Lower lobe of right lung (tissue), 2 donors: ENCODE measurements at regions not wholly inside any gene's neighbourhood (a gene's known extent, or its start where the extent isn't known, plus 50 kb on each side); places are given as distances from the start of the nearest gene placed in this dataset.

Source experiments
- ATAC-seq, 2 donors: fragments of 200-7000 bp; cut with Tn5 transposase; one replicate each; pipeline ENCODE4 v1.9.1; 2020 to 2022; ENCODE audit warnings: mild to moderate bottlenecking in 2 of 2, moderate library complexity in 2 of 2
- DNase-seq: peaks from one replicate; pipeline ENCODE4 v3.0.0-alpha.2; 2020
- H3K27ac ChIP-seq: fragments of 200-600 bp; one replicate; pipeline ENCODE4 v1.8.0; 2022
- H3K27me3 ChIP-seq: fragments of 200-600 bp; one replicate; pipeline ENCODE4 v1.8.0; 2022; ENCODE audit warnings: low read depth
- H3K36me3 ChIP-seq: fragments of 200-600 bp; one replicate; pipeline ENCODE4 v1.8.0; 2022; ENCODE audit warnings: mild to moderate bottlenecking
- H3K4me1 ChIP-seq: fragments of 200-600 bp; one replicate; pipeline ENCODE4 v1.8.0; 2022
- H3K4me3 ChIP-seq: fragments of 200-600 bp; one replicate; pipeline ENCODE4 v1.8.0; 2022; ENCODE audit warnings: mild to moderate bottlenecking
- H3K9me3 ChIP-seq: fragments of 200-600 bp; one replicate; pipeline ENCODE4 v1.8.0; 2022
- intact Hi-C: fragments of 100-400 bp; cut with DNase I; formaldehyde crosslinking; loops from one replicate; pipeline ENCODE4 v1.11.0; 2022
- TF ChIP-seq, protein P1 (sequence below): fragments of 200-600 bp; IDR thresholded peaks from one replicate; pipeline ENCODE4 v1.8.0; 2022; ENCODE audit warnings: antibody characterized with exemption, mild to moderate bottlenecking
- donor health status: DM: no; HTN: yes; CAD: no; lungs with severe emphysema.

- ATAC-seq (no peak), DNase-seq (no peak)
- intact Hi-C loops = no loop called here
- Histone ChIP-seq H3K36me3 (no peaks in the 10 kb centered on the region), H3K4me1 (peaks cover 23% of the 10 kb centered on the region), H3K27ac (no peak overlapping the region), H3K27me3 (peaks cover 31% of the 10 kb centered on the region), H3K4me3 (no peak overlapping the region), H3K9me3 (no peaks in the 10 kb centered on the region)
- TF ChIP-seq, protein P1, sequence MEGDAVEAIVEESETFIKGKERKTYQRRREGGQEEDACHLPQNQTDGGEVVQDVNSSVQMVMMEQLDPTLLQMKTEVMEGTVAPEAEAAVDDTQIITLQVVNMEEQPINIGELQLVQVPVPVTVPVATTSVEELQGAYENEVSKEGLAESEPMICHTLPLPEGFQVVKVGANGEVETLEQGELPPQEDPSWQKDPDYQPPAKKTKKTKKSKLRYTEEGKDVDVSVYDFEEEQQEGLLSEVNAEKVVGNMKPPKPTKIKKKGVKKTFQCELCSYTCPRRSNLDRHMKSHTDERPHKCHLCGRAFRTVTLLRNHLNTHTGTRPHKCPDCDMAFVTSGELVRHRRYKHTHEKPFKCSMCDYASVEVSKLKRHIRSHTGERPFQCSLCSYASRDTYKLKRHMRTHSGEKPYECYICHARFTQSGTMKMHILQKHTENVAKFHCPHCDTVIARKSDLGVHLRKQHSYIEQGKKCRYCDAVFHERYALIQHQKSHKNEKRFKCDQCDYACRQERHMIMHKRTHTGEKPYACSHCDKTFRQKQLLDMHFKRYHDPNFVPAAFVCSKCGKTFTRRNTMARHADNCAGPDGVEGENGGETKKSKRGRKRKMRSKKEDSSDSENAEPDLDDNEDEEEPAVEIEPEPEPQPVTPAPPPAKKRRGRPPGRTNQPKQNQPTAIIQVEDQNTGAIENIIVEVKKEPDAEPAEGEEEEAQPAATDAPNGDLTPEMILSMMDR = no peak
Measured at GRCh38 chr18:46338205-46338604, 234.0 kb downstream of the HAUS1 start.

GRCh38 chr18:46338766-46339165 is 234.6 kb downstream of the HAUS1 start:
- Histone ChIP-seq H3K27ac (no peak overlapping the region), H3K9me3 (no peaks in the 10 kb centered on the region), H3K4me1 (peaks cover 28% of the 10 kb centered on the region), H3K36me3 (no peaks in the 10 kb centered on the region), H3K27me3 (peaks cover 25% of the 10 kb centered on the region), H3K4me3 (no peak overlapping the region)
- TF ChIP-seq, protein P1 = no peak
- ATAC-seq (no peak), DNase-seq (no peak)
- intact Hi-C loops = no loop called here

- H3K36me3 ChIP-seq = no peaks in the 10 kb centered on the region
- intact Hi-C loops = no loop called here
- DNase-seq = no peak
- peaks cover 12% of the 10 kb centered on the region for H3K27me3 ChIP-seq
- H3K4me3 ChIP-seq = no peak overlapping the region
- H3K4me1 ChIP-seq = peaks cover 30% of the 10 kb centered on the region
- no peak for ATAC-seq
- no peak overlapping the region for H3K27ac ChIP-seq
- TF ChIP-seq, protein P1 = no peak
- H3K9me3 ChIP-seq = no peaks in the 10 kb centered on the region
Measured at GRCh38 chr18:46340716-46341115, 236.5 kb downstream of the HAUS1 start.

DNA sequence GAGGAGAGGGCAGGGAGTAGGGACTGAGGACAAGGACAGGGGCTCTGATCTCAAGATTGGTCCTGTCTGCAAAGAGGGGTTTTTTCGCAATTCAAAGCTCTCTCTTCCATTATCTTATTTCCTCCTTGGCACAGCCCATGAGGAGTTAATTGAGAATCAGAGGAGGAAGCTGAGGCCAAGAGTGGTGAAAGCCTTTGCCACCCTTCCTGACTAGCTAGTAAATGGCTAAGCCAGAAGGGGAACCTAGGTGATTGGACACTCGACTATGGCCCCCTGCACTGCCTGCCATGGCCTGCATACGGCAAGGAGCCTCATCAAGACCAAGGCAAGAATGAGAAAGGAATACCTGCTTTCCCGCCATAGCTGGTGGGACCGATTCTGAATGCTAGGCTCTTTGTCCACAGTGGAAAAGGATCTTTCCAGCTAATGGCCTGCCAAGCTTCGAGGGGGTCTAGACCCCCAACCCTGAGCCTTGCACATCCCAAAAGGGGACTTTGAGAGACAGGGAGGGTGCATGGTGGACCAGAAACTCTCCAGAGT is 237.9 kb downstream of the HAUS1 start:
- no peaks in the 10 kb centered on the region for H3K36me3 ChIP-seq
- peaks cover 23% of the 10 kb centered on the region for H3K4me1 ChIP-seq
- TF ChIP-seq, protein P1 = no peak
- no peaks in the 10 kb centered on the region for H3K9me3 ChIP-seq
- H3K27ac ChIP-seq = no peak overlapping the region
- peaks cover 3% of the 10 kb centered on the region for H3K27me3 ChIP-seq
- no peak for DNase-seq
- ATAC-seq = peak in 1 of 2 donors; percentile 33
- intact Hi-C loops = no loop called here
- no peak overlapping the region for H3K4me3 ChIP-seq

- H3K4me3 ChIP-seq = no peak overlapping the region
- H3K27me3 ChIP-seq = peaks cover 3% of the 10 kb centered on the region
- intact Hi-C loops = no loop called here
- H3K4me1 ChIP-seq = peaks cover 22% of the 10 kb centered on the region
- TF ChIP-seq, protein P1 = no peak
- DNase-seq (no peak), ATAC-seq (no peak)
- no peaks in the 10 kb centered on the region for H3K36me3 ChIP-seq
- peak overlapping the region; percentile 14 for H3K27ac ChIP-seq
- no peaks in the 10 kb centered on the region for H3K9me3 ChIP-seq
Measured at GRCh38 chr18:46343456-46343855, 239.3 kb downstream of the HAUS1 start.
